ENCODE measurements at regions not wholly inside any gene's neighbourhood (a gene's known extent, or its start where the extent isn't known, plus 50 kb on each side); places are given as distances from the start of the nearest gene placed in this dataset.

DNA sequence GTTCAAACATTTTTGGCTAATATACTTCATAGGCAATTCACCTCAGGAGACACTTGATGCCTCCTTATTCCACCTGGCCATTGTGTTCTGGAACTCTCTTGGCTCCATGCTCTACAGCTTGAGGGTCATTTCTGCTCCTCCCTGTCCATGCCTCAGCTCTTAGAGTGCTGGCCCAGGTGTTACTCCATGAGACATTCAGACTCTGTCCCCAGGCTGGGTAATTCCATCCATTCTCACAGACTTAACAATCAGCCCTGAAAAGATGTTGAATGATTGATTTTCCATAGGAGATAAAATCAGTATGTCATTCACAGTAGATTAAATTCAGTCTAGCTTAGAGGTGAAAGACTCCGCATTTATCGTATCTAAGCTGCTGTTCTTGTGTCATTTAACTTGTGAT, 168.6 kb upstream of the CWC22 start:
- Histone ChIP-seq H3K27ac (ENCODE audit: insufficient read length, low read depth, low read length) (no peak overlapping the region), H2BK120ac (ENCODE audit: low read depth, low read length, poor library complexity, severe bottlenecking) (no peak overlapping the region), H3K14ac (ENCODE audit: insufficient read depth, low read length) (no peak overlapping the region), H2BK20ac (ENCODE audit: low read depth, low read length, poor library complexity, severe bottlenecking) (peak overlapping the region; percentile 75), H2AFZ (ENCODE audit: low read length) (no peak overlapping the region), H3K56ac (ENCODE audit: insufficient read length, low read depth, low read length) (no peak overlapping the region), H3K18ac (ENCODE audit: insufficient read length, low read depth, low read length) (no peak overlapping the region), H3K27me3 (ENCODE audit: insufficient read depth, low read length) (no peaks in the 10 kb centered on the region), H3K23ac (ENCODE audit: insufficient read length, low read depth, low read length) (no peak overlapping the region), H4K91ac (ENCODE audit: insufficient read length, low read depth, low read length) (no peak overlapping the region), H2BK5ac (ENCODE audit: insufficient read length, low read length) (no peak overlapping the region), H4K5ac (ENCODE audit: insufficient read length, low read depth, low read length) (no peak overlapping the region), H3K4me1 (ENCODE audit: insufficient read depth, low read length) (0 out of 2 replicates have a peak, but pooled peaks cover 2% of the 10 kb centered on the region), H4K20me1 (ENCODE audit: control insufficient read depth, insufficient read depth, insufficient read length) (no peaks in the 10 kb centered on the region), H4K8ac (replicated peaks; ENCODE audit: insufficient read length, low read depth, low read length) (no peak overlapping the region), H3K23me2 (ENCODE audit: insufficient read length, low read depth, low read length, poor library complexity, severe bottlenecking) (no peaks in the 10 kb centered on the region), H3K9ac (ENCODE audit: extremely low read depth, insufficient read length, low read length) (no peak overlapping the region), H2BK12ac (ENCODE audit: insufficient read length, low read depth, low read length) (no peak overlapping the region), H3K4me2 (ENCODE audit: insufficient read depth, insufficient read length, low read length) (no peak overlapping the region), H3K9me3 (ENCODE audit: control insufficient read depth, low read depth, low read length) (no peaks in the 10 kb centered on the region), H2BK15ac (ENCODE audit: low read depth, low read length) (no peak overlapping the region), H3K4ac (ENCODE audit: low read depth, low read length) (no peak overlapping the region), H3T11ph (ENCODE audit: low read length) (no peak overlapping the region), H2AK5ac (ENCODE audit: insufficient read length, low read length) (no peak overlapping the region), H3K79me2 (ENCODE audit: insufficient read depth, low read length) (no peaks in the 10 kb centered on the region), H3K79me1 (ENCODE audit: insufficient read depth, low read depth, low read length, poor library complexity, severe bottlenecking) (no peaks in the 10 kb centered on the region)
- Mint-ChIP-seq H3K9me3 (peaks cover 2 to 8% of the 10 kb centered on the region in 2 experiments; a peak in 4 of 5 replicates), H3K27ac (0 out of 7 replicates have a peak overlapping the region, but pooled peaks of 1 of the 3 experiments have one; percentile 55), H3K4me1 (peaks cover 20% of the 10 kb centered on the region in 2 experiments), H3K27me3 (ENCODE audit: low read depth) (no peaks in the 10 kb centered on the region), H3K4me3 (no peak overlapping the region), H3K36me3 (ENCODE audit: insufficient read depth in 1 of 3, low read depth in 3 of 3) (peaks cover 0 to 15% (median 9%) of the 10 kb centered on the region in 3 experiments; a peak in 5 of 7 replicates)
- WGBS (ENCODE audit: extremely low coverage, insufficient read length, low lambda C conversion rate), result no CpG with 5 or more reads among the region's 2 CpGs
- TF ChIP-seq CTCF (conservative IDR thresholded peaks at IDR 0.05), result no peak
- DNase-seq, result no peak

Measured in H9 (cell line).